SK-N-MC (cell line): ENCODE measurements at regions not wholly inside any gene's neighbourhood (a gene's known extent, or its start where the extent isn't known, plus 50 kb on each side); places are given as distances from the start of the nearest gene placed in this dataset.

ENCODE experiments used
- EZH2 ChIP-seq: fragments of 200-600 bp; sonication (generic); IDR thresholded peaks from one replicate; pipeline ENCODE4 v1.6.1; 2017; ENCODE audit warnings: antibody characterized with exemption
- POLR2AphosphoS5 ChIP-seq: IDR thresholded peaks from 2 replicates; pipeline ENCODE4 v1.6.1; 2012; ENCODE audit warnings: mild to moderate bottlenecking, low read depth, low read length, borderline replicate concordance

- TF ChIP-seq EZH2: no peak
- TF ChIP-seq POLR2AphosphoS5: no peak
These were observed 177.8 kb downstream of the RPS29 start for GRCh38 chr14:49408187-49408933.
